H1 (cell line): ENCODE measurements at regions not wholly inside any gene's neighbourhood (a gene's known extent, or its start where the extent isn't known, plus 50 kb on each side); places are given as distances from the start of the nearest gene placed in this dataset.

Experiments used
- CTCF ChIA-PET: fragments of 300-600 bp; sonication (Branson Sonifier 250); formaldehyde crosslinking; loops from one replicate; lab custom pipeline; 2021; ENCODE audit not compliant: partially characterized antibody; lab: Charles Lee
- POLR2A ChIA-PET: fragments of 300-600 bp; sonication (Branson Sonifier 250); formaldehyde crosslinking; loops from one replicate; lab custom pipeline; 2021; ENCODE audit warnings: inconsistent platforms; ENCODE audit not compliant: partially characterized antibody; lab: Charles Lee
- DNase-seq, 2 experiments: peaks; one replicate each; pipeline versions ENCODE4 v3.0.0 to v3.0.0-alpha.2; 2010 to 2022; ENCODE audit warnings: low spot score in 2 of 2, low read depth in 1 of 2, mixed read lengths in 1 of 2
- FAIRE-seq: peaks from 2 replicates; lab custom pipeline; 2011; peaks lifted over from hg19 to GRCh38; lab: Jason Lieb, UNC
- H2AFZ ChIP-seq: 2 replicates; pipeline ENCODE4 v1.8.1; 2012; ENCODE audit warnings: low read length, inconsistent platforms
- H2AK5ac ChIP-seq: 2 replicates; pipeline ENCODE4 v1.6.1; 2013; ENCODE audit warnings: low read depth, low read length
- H2BK120ac ChIP-seq: replicated peaks from 2 replicates; pipeline ENCODE3; 2013; ENCODE audit warnings: low read depth, low read length, inconsistent platforms
- H2BK12ac ChIP-seq: 2 replicates; pipeline ENCODE4 v1.6.1; 2013; ENCODE audit warnings: low read depth, low read length
- H2BK15ac ChIP-seq: 2 replicates; pipeline ENCODE4 v1.6.1; 2013; ENCODE audit warnings: low read length
- H2BK20ac ChIP-seq: 2 replicates; pipeline ENCODE4 v1.6.1; 2013; ENCODE audit warnings: low read length
- H2BK5ac ChIP-seq: 2 replicates; pipeline ENCODE4 v1.6.1; 2013; ENCODE audit warnings: low read depth, low read length
- H3K14ac ChIP-seq: 2 replicates; pipeline ENCODE4 v1.6.1; 2013; ENCODE audit warnings: inconsistent platforms; ENCODE audit not compliant: insufficient read length
- H3K18ac ChIP-seq: 2 replicates; pipeline ENCODE4 v1.6.1; 2013; ENCODE audit warnings: low read length; ENCODE audit errors: extremely low read depth
- H3K23ac ChIP-seq: 2 replicates; pipeline ENCODE4 v1.6.1; 2013; ENCODE audit warnings: inconsistent platforms; ENCODE audit not compliant: insufficient read length
- H3K23me2 ChIP-seq: 2 replicates; pipeline ENCODE4 v1.6.1; 2013; ENCODE audit warnings: low read depth, low read length
- H3K27ac ChIP-seq: 2 replicates; pipeline ENCODE4 v1.6.1; 2011; ENCODE audit warnings: low read depth, low read length, inconsistent platforms
- H3K27me3 ChIP-seq, 4 experiments: replicated peaks in 1 of 4; 1 replicate in 1 of 4; 2 replicates in 3 of 4; pipeline versions ENCODE4 v1.6.1 to v1.8.1; 2011 to 2013; ENCODE audit warnings: low read length in 3 of 4, mild to moderate bottlenecking in 3 of 4, inconsistent platforms in 2 of 4, mixed read lengths in 2 of 4, moderate library complexity in 1 of 4; ENCODE audit not compliant: control insufficient read depth in 3 of 4, insufficient read depth in 3 of 4; ENCODE audit errors: extremely low read depth in 1 of 4
- H3K36me3 ChIP-seq, 4 experiments: 2 replicates each; pipeline versions ENCODE4 v1.6.1 to v1.8.1; 2011 to 2013; ENCODE audit warnings: mild to moderate bottlenecking in 4 of 4, low read length in 3 of 4, moderate library complexity in 2 of 4, control low read depth in 1 of 4, inconsistent platforms in 1 of 4; ENCODE audit not compliant: insufficient read depth in 4 of 4, control insufficient read depth in 2 of 4
- H3K4ac ChIP-seq: replicated peaks from 2 replicates; pipeline ENCODE3; 2013; ENCODE audit warnings: low read length, low read depth, mixed read lengths, inconsistent platforms; ENCODE audit not compliant: insufficient read length
- H3K4me1 ChIP-seq, 4 experiments: replicated peaks in 1 of 4; 1 replicate in 1 of 4; 2 replicates in 3 of 4; pipeline versions ENCODE4 v1.6.1 to v1.8.1; 2011 to 2013; ENCODE audit warnings: low read length in 3 of 4, inconsistent platforms in 2 of 4, mixed read lengths in 1 of 4; ENCODE audit not compliant: insufficient read depth in 4 of 4, control insufficient read depth in 3 of 4
- H3K4me2 ChIP-seq, 2 experiments: 2 replicates each; pipeline versions ENCODE4 v1.6.1 to v1.8.1; 2011 to 2013; ENCODE audit warnings: low read depth in 2 of 2, low read length in 2 of 2, control low read depth in 1 of 2, inconsistent platforms in 1 of 2, mild to moderate bottlenecking in 1 of 2; ENCODE audit not compliant: insufficient read depth in 1 of 2
- H3K4me3 ChIP-seq, 4 experiments: fragments of 200-600, 300-600 bp in 1 of 4; sonication (generic), shearing (Covaris generic), sonication (Bioruptor Twin) in 1 of 4; 2 replicates each; pipeline versions ENCODE4 v1.5.1 to v1.8.1; 2011 to 2016; ENCODE audit warnings: low read length in 4 of 4, low read depth in 3 of 4, control low read depth in 2 of 4, inconsistent platforms in 2 of 4, mild to moderate bottlenecking in 2 of 4, mixed read lengths in 1 of 4, moderate library complexity in 1 of 4; ENCODE audit not compliant: insufficient read depth in 2 of 4; ENCODE audit errors: extremely low read depth in 1 of 4
- H3K56ac ChIP-seq: replicated peaks from 2 replicates; pipeline ENCODE3; 2013; ENCODE audit warnings: low read depth, mild to moderate bottlenecking, mixed read lengths, low read length, inconsistent platforms; ENCODE audit not compliant: insufficient read length
- H3K79me1 ChIP-seq: 2 replicates; pipeline ENCODE4 v1.6.1; 2013; ENCODE audit warnings: low read depth, low read length, control low read depth
- H3K79me2 ChIP-seq, 2 experiments: 2 replicates each; pipeline versions ENCODE4 v1.6.1 to v1.8.1; 2012 to 2013; ENCODE audit warnings: low read length in 2 of 2, mild to moderate bottlenecking in 2 of 2, inconsistent platforms in 1 of 2; ENCODE audit not compliant: insufficient read depth in 2 of 2, control insufficient read depth in 1 of 2
- H3K9ac ChIP-seq, 4 experiments: replicated peaks in 1 of 4; 1 replicate in 1 of 4; 2 replicates in 3 of 4; pipeline versions ENCODE4 v1.6.1 to v1.8.1; 2011 to 2013; ENCODE audit warnings: low read depth in 3 of 4, low read length in 3 of 4, control low read depth in 2 of 4, mild to moderate bottlenecking in 2 of 4, moderate library complexity in 2 of 4, inconsistent platforms in 1 of 4; ENCODE audit errors: extremely low read depth in 1 of 4
- H3K9me3 ChIP-seq, 2 experiments: 2 replicates each; pipeline versions ENCODE4 v1.6.1 to v1.8.1; 2012 to 2013; ENCODE audit warnings: mild to moderate bottlenecking in 2 of 2, moderate library complexity in 2 of 2, control low read depth in 1 of 2, inconsistent platforms in 1 of 2, low read depth in 1 of 2, low read length in 1 of 2, mixed read lengths in 1 of 2; ENCODE audit not compliant: insufficient read depth in 2 of 2
- H4K20me1 ChIP-seq, 2 experiments: replicated peaks in 1 of 2; 2 replicates each; pipeline versions ENCODE3 to v1.8.1; 2011 to 2013; ENCODE audit warnings: inconsistent platforms in 2 of 2, low read length in 2 of 2, mild to moderate bottlenecking in 1 of 2; ENCODE audit not compliant: insufficient read depth in 2 of 2, control insufficient read depth in 1 of 2
- H4K5ac ChIP-seq: 2 replicates; pipeline ENCODE4 v1.6.1; 2013; ENCODE audit warnings: low read length, low read depth, mixed read lengths, inconsistent platforms; ENCODE audit not compliant: insufficient read length
- H4K8ac ChIP-seq: 2 replicates; pipeline ENCODE4 v1.8.0; 2013; ENCODE audit warnings: mild to moderate bottlenecking, moderate library complexity, low read length, inconsistent platforms; ENCODE audit not compliant: insufficient read depth; ENCODE audit errors: extremely low read depth
- H4K91ac ChIP-seq: replicated peaks from 2 replicates; pipeline ENCODE3; 2013; ENCODE audit warnings: low read length, mixed read lengths, inconsistent platforms; ENCODE audit not compliant: insufficient read length
- ATF2 ChIP-seq: IDR thresholded peaks from 2 replicates; pipeline ENCODE4 v1.6.1; 2012; ENCODE audit warnings: low read length, inconsistent platforms
- E2F6 ChIP-seq: IDR thresholded peaks from 2 replicates; pipeline ENCODE4 v1.6.1; 2012; ENCODE audit warnings: inconsistent platforms
- EZH2 ChIP-seq: fragments of 200-600 bp; sonication (generic); IDR thresholded peaks from 2 replicates; pipeline ENCODE4 v1.7.1; 2012; ENCODE audit warnings: low read depth, mild to moderate bottlenecking, moderate library complexity, low read length, inconsistent platforms; ENCODE audit not compliant: severe bottlenecking
- GABPA ChIP-seq: IDR thresholded peaks from 2 replicates; pipeline ENCODE4 v1.6.1; 2011; ENCODE audit warnings: mild to moderate bottlenecking, low read length, moderate library complexity, borderline replicate concordance; ENCODE audit not compliant: insufficient read depth
- HDAC2 ChIP-seq, 2 experiments: fragments of 300-600 bp in 1 of 2; sonication (generic) in 1 of 2; IDR thresholded peaks; 2 replicates each; pipeline ENCODE4 v1.6.1; 2011 to 2012; ENCODE audit warnings: low read depth in 2 of 2, low read length in 2 of 2, mild to moderate bottlenecking in 2 of 2, moderate library complexity in 2 of 2, borderline replicate concordance in 1 of 2, inconsistent platforms in 1 of 2
- JUN ChIP-seq: IDR thresholded peaks from 2 replicates; pipeline ENCODE4 v1.6.1; 2011; ENCODE audit warnings: low read depth, mild to moderate bottlenecking, improper control_type of control experiment, low read length
- JUND ChIP-seq: IDR thresholded peaks from 2 replicates; pipeline ENCODE4 v1.6.1; 2011; ENCODE audit warnings: mild to moderate bottlenecking, improper control_type of control experiment, low read length
- POLR2A ChIP-seq, 2 experiments: IDR thresholded peaks; 1 replicate in 1 of 2; 2 replicates in 1 of 2; pipeline ENCODE4 v1.6.1; 2011; ENCODE audit warnings: low read depth in 2 of 2, low read length in 2 of 2, mild to moderate bottlenecking in 2 of 2; ENCODE audit errors: control extremely low read depth in 1 of 2
- RAD21 ChIP-seq, 2 experiments: IDR thresholded peaks in 1 of 2; conservative IDR thresholded peaks in 1 of 2; 2 replicates each; pipeline ENCODE4 v1.6.1; 2011; ENCODE audit warnings: low read depth in 2 of 2, low read length in 2 of 2, improper control_type of control experiment in 1 of 2, inconsistent platforms in 1 of 2, mild to moderate bottlenecking in 1 of 2, moderate library complexity in 1 of 2
- RNF2 ChIP-seq: fragments of 200-900, 300-1000 bp; sonication (generic); IDR thresholded peaks from 2 replicates; pipeline ENCODE4 v1.7.1; 2016; ENCODE audit warnings: borderline replicate concordance, low read depth, mild to moderate bottlenecking, antibody characterized with exemption, low read length; ENCODE audit not compliant: poor library complexity, severe bottlenecking; ENCODE audit errors: missing control alignments
- YY1 ChIP-seq: IDR thresholded peaks from 2 replicates; pipeline ENCODE4 v1.6.1; 2011; ENCODE audit warnings: low read depth, mild to moderate bottlenecking, low read length
- WGBS, 2 experiments: shearing (Covaris generic) in 1 of 2; methylation state at CpG; one replicate each; pipeline versions ENCODE4 v1.1.6 to v1.1.7; 2013 to 2015; ENCODE audit warnings: low lambda C conversion rate in 2 of 2, mixed read lengths in 2 of 2, inconsistent platforms in 1 of 2, low coverage in 1 of 2, missing lambda C conversion rate in 1 of 2; ENCODE audit not compliant: insufficient replicate concordance in 2 of 2, insufficient coverage in 1 of 2, insufficient read length in 1 of 2; ENCODE audit errors: extremely low coverage in 1 of 2, missing lambda C conversion rate in 1 of 2; 5-methylcytosine and 5-hydroxymethylcytosine counted together

- ChIA-PET POLR2A (no interaction called here), CTCF (interaction anchor here (1.1 kb wide), 1 partner anchor 39 kb away, joined by 3 read pairs; no protein-coding TSS in a partner anchor)
- no peaks in the 10 kb centered on the region for H3K23me2 ChIP-seq
- H3K36me3 ChIP-seq, result no peaks in the 10 kb centered on the region
- no peak overlapping the region for H4K5ac ChIP-seq
- H4K20me1 ChIP-seq, result no peaks in the 10 kb centered on the region
- no peak for DNase-seq
- no peaks in the 10 kb centered on the region for H3K4me1 ChIP-seq
- no peak overlapping the region for H3K23ac ChIP-seq
- no peak overlapping the region for H4K91ac ChIP-seq
- WGBS, 2 experiments, result 7% methylated on average over 1 of the region's 1 CpG; no CpG with 5 or more reads in 1 of the 2 experiments
- no peaks in the 10 kb centered on the region for H3K27me3 ChIP-seq
- H2AK5ac ChIP-seq, result no peak overlapping the region
- H3K79me1 ChIP-seq, result no peaks in the 10 kb centered on the region
- no peak overlapping the region for H3K4ac ChIP-seq
- H2BK12ac ChIP-seq, result no peak overlapping the region
- H4K8ac ChIP-seq, result no peak overlapping the region
- no peak overlapping the region for H2BK120ac ChIP-seq
- no peak overlapping the region for H3K27ac ChIP-seq
- H2AFZ ChIP-seq, result no peak overlapping the region
- H2BK5ac ChIP-seq, result no peak overlapping the region
- no peak overlapping the region for H3K18ac ChIP-seq
- H3K56ac ChIP-seq, result no peak overlapping the region
- no peak overlapping the region for H2BK15ac ChIP-seq
- H3K79me2 ChIP-seq, result no peaks in the 10 kb centered on the region
- no peak overlapping the region for H3K4me2 ChIP-seq
- H3K4me3 ChIP-seq, result no peak overlapping the region
- FAIRE-seq, result no peak
- H3K9me3 ChIP-seq, result no peaks in the 10 kb centered on the region
- H3K9ac ChIP-seq, result no peak overlapping the region
- no peak overlapping the region for H3K14ac ChIP-seq
- no peak overlapping the region for H2BK20ac ChIP-seq
- TF ChIP-seq RAD21 (IDR thresholded peaks at IDR 0.05 in 1 of 2, conservative IDR thresholded peaks at IDR 0.05 in 1 of 2; ENCODE audit: low read depth in 2 of 2, low read length in 2 of 2) (no peak), JUND (no peak), RNF2 (no peak), ATF2 (no peak), POLR2A (IDR thresholded peaks at IDR 0.05; ENCODE audit: control extremely low read depth in 1 of 2, low read depth in 2 of 2, low read length in 2 of 2) (no peak), EZH2 (no peak), E2F6 (no peak), YY1 (no peak), JUN (no peak), GABPA (no peak), HDAC2 (IDR thresholded peaks at IDR 0.05; ENCODE audit: borderline replicate concordance in 1 of 2, low read depth in 2 of 2, low read length in 2 of 2) (no peak)
Observed at GRCh38 chr6:122187186-122187585, 212.3 kb upstream of the HSF2 start.
